Stomach smooth muscle (tissue), 2 donors: ENCODE measurements at regions not wholly inside any gene's neighbourhood (a gene's known extent, or its start where the extent isn't known, plus 50 kb on each side); places are given as distances from the start of the nearest gene placed in this dataset.

ENCODE experiments used
- H3K27ac ChIP-seq: one replicate; pipeline ENCODE4 v1.7.0; 2013; ENCODE audit warnings: mild to moderate bottlenecking, low read length, inconsistent platforms
- H3K27me3 ChIP-seq, 2 donors: one replicate each; pipeline ENCODE4 v1.7.0; 2013; ENCODE audit warnings: low read length in 2 of 2; ENCODE audit not compliant: insufficient read depth in 2 of 2, control insufficient read depth in 1 of 2
- H3K36me3 ChIP-seq, 2 donors: one replicate each; pipeline ENCODE4 v1.7.0; 2013; ENCODE audit warnings: low read length in 2 of 2; ENCODE audit not compliant: control insufficient read depth in 2 of 2, insufficient read depth in 2 of 2
- H3K4me1 ChIP-seq: one replicate; pipeline ENCODE4 v1.7.0; 2013; ENCODE audit warnings: low read length; ENCODE audit not compliant: control insufficient read depth, insufficient read depth
- H3K4me3 ChIP-seq, 2 donors: one replicate each; pipeline ENCODE4 v1.7.0; 2013; ENCODE audit warnings: low read length in 2 of 2
- H3K9ac ChIP-seq, 2 donors: one replicate each; pipeline ENCODE4 v1.7.0; 2013; ENCODE audit warnings: low read length in 2 of 2, mild to moderate bottlenecking in 1 of 2
- H3K9me3 ChIP-seq, 2 donors: one replicate each; pipeline ENCODE4 v1.7.0; 2013; ENCODE audit warnings: low read length in 2 of 2; ENCODE audit not compliant: control insufficient read depth in 2 of 2
- donor health status: healthy.
- donor health status: Pancreatic carcinoma.

GRCh38 chr17:56690441-56691291 lies 97.2 kb downstream of the NOG start:
- Histone ChIP-seq H3K4me1 (no peaks in the 10 kb centered on the region), H3K36me3 (no peaks in the 10 kb centered on the region), H3K27ac (no peak overlapping the region), H3K27me3 (no peaks in the 10 kb centered on the region), H3K4me3 (no peak overlapping the region), H3K9ac (no peak overlapping the region), H3K9me3 (no peaks in the 10 kb centered on the region)

GRCh38 chr17:56694825-56695224 lies 101.3 kb downstream of the NOG start:
- Histone ChIP-seq H3K36me3 (no peaks in the 10 kb centered on the region), H3K27me3 (no peaks in the 10 kb centered on the region), H3K4me1 (peaks cover 12% of the 10 kb centered on the region), H3K27ac (no peak overlapping the region), H3K4me3 (no peak overlapping the region), H3K9ac (no peak overlapping the region), H3K9me3 (no peaks in the 10 kb centered on the region)

GRCh38 chr17:56697190-56697589 lies 103.7 kb downstream of the NOG start:
- H3K36me3 ChIP-seq = no peaks in the 10 kb centered on the region
- H3K9me3 ChIP-seq = no peaks in the 10 kb centered on the region
- H3K27me3 ChIP-seq = no peaks in the 10 kb centered on the region
- H3K4me1 ChIP-seq = peaks cover 12% of the 10 kb centered on the region
- no peak overlapping the region for H3K4me3 ChIP-seq
- no peak overlapping the region for H3K9ac ChIP-seq
- H3K27ac ChIP-seq = no peak overlapping the region

GRCh38 chr17:56699186-56699894 lies 105.8 kb downstream of the NOG start:
- Histone ChIP-seq H3K27me3 (no peaks in the 10 kb centered on the region), H3K9ac (peak overlapping the region in 1 of 2 donors; percentile 39), H3K4me3 (peak overlapping the region in 1 of 2 donors; percentile 52), H3K36me3 (no peaks in the 10 kb centered on the region), H3K27ac (no peak overlapping the region), H3K9me3 (no peaks in the 10 kb centered on the region), H3K4me1 (peaks cover 12% of the 10 kb centered on the region)

DNA sequence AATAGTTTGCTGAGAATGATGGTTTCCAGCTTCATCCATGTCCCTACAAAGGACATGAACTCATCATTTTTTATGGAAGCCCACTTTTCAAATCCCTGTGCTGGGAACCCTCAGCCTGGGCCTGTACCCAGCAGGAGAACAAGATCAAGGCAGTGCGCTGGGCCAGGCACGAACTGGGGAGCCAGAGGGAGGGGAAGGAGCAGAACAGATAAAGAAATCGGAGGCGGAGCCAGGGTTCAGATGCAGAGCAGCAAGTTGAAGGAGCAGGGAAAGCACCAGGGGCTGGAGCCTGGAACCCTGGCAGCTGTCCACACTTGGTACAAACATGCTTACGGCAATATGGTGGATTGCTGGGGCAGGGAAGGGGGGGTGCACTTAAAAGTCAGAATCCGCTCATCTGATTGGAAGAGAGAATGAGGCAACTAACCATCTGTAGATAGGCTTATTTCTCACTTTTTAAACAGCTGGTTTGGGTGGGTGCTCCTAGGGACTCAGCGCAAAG lies 107.5 kb downstream of the NOG start:
- H3K4me3 ChIP-seq = no peak overlapping the region
- no peaks in the 10 kb centered on the region for H3K36me3 ChIP-seq
- no peaks in the 10 kb centered on the region for H3K9me3 ChIP-seq
- H3K4me1 ChIP-seq = peaks cover 12% of the 10 kb centered on the region
- no peak overlapping the region for H3K9ac ChIP-seq
- H3K27me3 ChIP-seq = no peaks in the 10 kb centered on the region
- no peak overlapping the region for H3K27ac ChIP-seq

GRCh38 chr17:56707312-56708219 lies 114.1 kb downstream of the NOG start:
- Histone ChIP-seq H3K4me3 (no peak overlapping the region), H3K36me3 (no peaks in the 10 kb centered on the region), H3K4me1 (no peaks in the 10 kb centered on the region), H3K9me3 (no peaks in the 10 kb centered on the region), H3K9ac (no peak overlapping the region), H3K27ac (no peak overlapping the region), H3K27me3 (peaks cover 0 to 2% of the 10 kb centered on the region in 2 donors)

DNA sequence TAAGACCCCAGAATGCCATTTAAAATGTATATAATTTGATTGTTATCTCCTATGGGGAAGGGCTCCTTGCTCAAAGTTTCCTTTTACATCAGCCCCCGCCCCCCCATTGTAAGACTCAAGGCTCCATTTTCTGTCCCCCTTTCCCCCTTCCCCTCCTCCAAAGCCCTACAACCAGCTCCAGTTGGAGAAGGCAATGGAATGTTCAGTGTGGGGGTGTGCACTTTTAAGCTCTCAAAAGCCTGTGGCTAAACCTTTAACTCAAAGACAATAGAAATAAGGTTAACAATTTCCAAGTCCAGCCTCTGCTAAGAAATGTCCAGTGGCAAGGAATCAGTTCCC lies 114.7 kb downstream of the NOG start:
- Histone ChIP-seq H3K9ac (no peak overlapping the region), H3K27me3 (peaks cover 0 to 2% of the 10 kb centered on the region in 2 donors), H3K4me1 (no peaks in the 10 kb centered on the region), H3K36me3 (no peaks in the 10 kb centered on the region), H3K9me3 (no peaks in the 10 kb centered on the region), H3K4me3 (no peak overlapping the region), H3K27ac (no peak overlapping the region)

GRCh38 chr17:56708670-56709410 lies 115.3 kb downstream of the NOG start:
- no peaks in the 10 kb centered on the region for H3K4me1 ChIP-seq
- peaks cover 0 to 2% of the 10 kb centered on the region in 2 donors for H3K27me3 ChIP-seq
- no peak overlapping the region for H3K27ac ChIP-seq
- H3K9me3 ChIP-seq = no peaks in the 10 kb centered on the region
- no peaks in the 10 kb centered on the region for H3K36me3 ChIP-seq
- no peak overlapping the region for H3K9ac ChIP-seq
- H3K4me3 ChIP-seq = no peak overlapping the region

DNA sequence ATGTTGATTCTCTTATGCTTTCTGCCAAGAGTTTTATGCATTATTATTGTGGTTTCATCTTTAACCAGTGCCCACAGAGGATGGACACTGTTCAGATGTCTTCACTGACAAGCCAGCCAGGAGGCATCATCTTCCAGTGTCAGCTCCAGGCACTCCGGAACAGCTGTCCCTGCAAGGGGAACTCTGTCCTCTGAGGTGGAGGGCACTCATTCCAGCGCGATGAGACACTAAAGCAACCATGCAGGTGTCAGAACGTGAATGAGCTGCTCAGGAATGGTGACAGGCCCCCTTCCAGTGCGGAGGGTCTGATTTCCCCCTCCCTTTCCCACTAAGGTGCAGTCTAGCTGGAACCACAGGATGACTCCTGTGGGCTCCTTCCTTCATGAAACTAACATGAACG lies 117.5 kb downstream of the NOG start:
- H3K27ac ChIP-seq = no peak overlapping the region
- no peak overlapping the region for H3K4me3 ChIP-seq
- H3K36me3 ChIP-seq = no peaks in the 10 kb centered on the region

More for the DNA sequence above, 117.5 kb downstream of the NOG start:
- no peaks in the 10 kb centered on the region for H3K9me3 ChIP-seq
- peaks cover 0 to 2% of the 10 kb centered on the region in 2 donors for H3K27me3 ChIP-seq
- H3K4me1 ChIP-seq = no peaks in the 10 kb centered on the region
- H3K9ac ChIP-seq = no peak overlapping the region
